Natural killer cell treated with Interleukin-12 subunit alpha and Interleukin-12 subunit beta and Interleukin-15 and Interleukin-18, amount 100 ng/mL, for 72 hours (primary cell): ENCODE measurements at regions not wholly inside any gene's neighbourhood (a gene's known extent, or its start where the extent isn't known, plus 50 kb on each side); places are given as distances from the start of the nearest gene placed in this dataset.
"Not testable (repeated sequence)": the region's sequence is repeated elsewhere in the genome, so short reads cannot be mapped to it uniquely, and the experiment has no call there.

Source experiments
- ATAC-seq, 2 donors: fragments of 150-1000 bp; cut with Tn5 transposase in 1 of 2; sonication (Bioruptor Pico), chemical (Tn5 transposase) in 1 of 2; 2 replicates each; pipeline ENCODE4 v1.10.0; 2021
- DNase-seq: peaks from one replicate; pipeline ENCODE4 v3.0.0; 2022; ENCODE audit warnings: low spot score
- H3K27ac Mint-ChIP-seq, 2 donors: 1 replicate in 1 of 2; 2 replicates in 1 of 2; pipeline ENCODE4 v1.8.0; 2022; ENCODE audit warnings: mixed read lengths in 2 of 2, mild to moderate bottlenecking in 1 of 2, moderate library complexity in 1 of 2
- H3K27me3 Mint-ChIP-seq, 2 donors: 1 replicate in 1 of 2; 2 replicates in 1 of 2; pipeline ENCODE4 v1.8.0; 2022; ENCODE audit warnings: mixed read lengths in 2 of 2
- H3K36me3 Mint-ChIP-seq: one replicate; pipeline ENCODE4 v1.8.0; 2022; ENCODE audit warnings: mixed read lengths
- H3K4me1 Mint-ChIP-seq, 2 donors: 1 replicate in 1 of 2; 2 replicates in 1 of 2; pipeline ENCODE4 v1.8.0; 2022; ENCODE audit warnings: low read depth in 2 of 2, mixed read lengths in 2 of 2, mild to moderate bottlenecking in 1 of 2
- H3K4me3 Mint-ChIP-seq: one replicate; pipeline ENCODE4 v1.8.0; 2022; ENCODE audit warnings: mixed read lengths
- H3K9me3 Mint-ChIP-seq: 2 replicates; pipeline ENCODE4 v1.8.0; 2022; ENCODE audit warnings: mixed read lengths

DNA sequence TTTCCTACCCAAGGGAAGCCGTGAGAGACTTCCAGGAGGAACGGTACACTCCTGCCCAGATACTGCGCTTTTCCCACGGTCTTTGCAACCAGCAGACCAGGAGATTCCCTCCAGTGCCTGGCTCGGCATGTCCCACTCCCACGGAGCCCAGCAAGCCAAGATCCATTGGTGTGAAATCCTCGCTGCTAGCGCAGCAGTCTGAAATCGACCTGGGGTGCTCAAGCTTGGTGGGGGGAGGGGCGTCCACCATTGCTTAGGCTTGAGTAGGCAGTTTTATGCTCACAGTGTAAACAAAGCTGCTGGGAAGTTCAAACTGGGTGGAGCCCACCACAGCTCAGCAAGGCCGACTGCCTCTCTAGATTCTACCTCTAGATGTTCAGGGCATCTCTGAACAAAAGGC is 284.8 kb upstream of the FGF13 start:
- peaks cover 5% of the 10 kb centered on the region for H3K9me3 Mint-ChIP-seq
- ATAC-seq (no peak), DNase-seq (no peak)
- no peak overlapping the region for H3K27ac Mint-ChIP-seq
- H3K27me3 Mint-ChIP-seq, result peaks cover 0 to 4% of the 10 kb centered on the region in 2 donors
- H3K4me3 Mint-ChIP-seq, result no peak overlapping the region
- H3K36me3 Mint-ChIP-seq, result no peaks in the 10 kb centered on the region
- no peaks in the 10 kb centered on the region for H3K4me1 Mint-ChIP-seq

DNA sequence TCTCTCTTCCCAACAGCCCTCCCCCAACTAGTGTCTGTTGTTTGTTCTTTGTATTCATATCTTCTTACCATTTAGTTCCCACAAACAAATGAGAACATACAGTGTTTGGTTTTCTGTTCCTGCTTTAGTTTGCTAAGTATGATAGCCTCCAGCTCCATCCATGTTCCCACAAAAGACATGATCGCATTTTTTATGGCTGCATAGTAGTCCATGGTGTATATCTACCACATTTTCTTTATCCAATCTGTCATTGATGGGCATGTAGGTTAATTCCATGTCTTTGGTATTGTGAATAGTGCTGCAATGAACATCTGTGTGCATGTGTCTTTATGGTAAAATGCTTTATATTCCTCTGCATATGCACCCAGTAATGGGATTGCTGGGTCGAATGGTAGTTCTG is 283.9 kb upstream of the FGF13 start:
- peaks cover 5% of the 10 kb centered on the region for H3K9me3 Mint-ChIP-seq
- ATAC-seq (no peak), DNase-seq (no peak)
- H3K27ac Mint-ChIP-seq, result no peak overlapping the region
- H3K4me1 Mint-ChIP-seq, result no peaks in the 10 kb centered on the region
- peaks cover 0 to 4% of the 10 kb centered on the region in 2 donors for H3K27me3 Mint-ChIP-seq
- H3K4me3 Mint-ChIP-seq, result no peak overlapping the region
- no peaks in the 10 kb centered on the region for H3K36me3 Mint-ChIP-seq

DNA sequence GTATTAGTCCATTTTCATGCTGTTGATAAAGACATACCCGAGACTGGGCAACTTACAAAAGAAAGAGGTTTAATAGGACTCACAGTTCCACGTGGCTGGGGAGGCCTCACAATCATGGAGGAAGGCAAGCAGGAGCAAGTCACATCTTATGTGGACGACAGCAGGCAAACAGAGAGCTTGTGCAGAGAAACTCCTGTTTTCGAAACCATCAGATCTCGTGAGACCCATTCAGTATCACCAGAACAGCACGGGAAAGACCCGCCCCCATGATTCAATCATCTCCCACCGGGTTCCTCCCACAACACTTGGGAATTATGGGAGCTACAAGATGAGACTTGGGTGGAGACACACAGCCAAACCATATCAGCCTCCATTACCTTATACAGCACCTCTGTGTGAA is 278.9 kb upstream of the FGF13 start:
- H3K27ac Mint-ChIP-seq, DNase-seq, H3K4me3 Mint-ChIP-seq, H3K27me3 Mint-ChIP-seq, H3K36me3 Mint-ChIP-seq, H3K4me1 Mint-ChIP-seq, H3K9me3 Mint-ChIP-seq, ATAC-seq: not testable (repeated sequence)

GRCh38 chrX:138986866-138987265 is 275.3 kb upstream of the FGF13 start:
- H3K27ac Mint-ChIP-seq, result no peak overlapping the region
- H3K9me3 Mint-ChIP-seq, result no peaks in the 10 kb centered on the region
- DNase-seq (no peak), ATAC-seq (no peak)
- H3K36me3 Mint-ChIP-seq, result no peaks in the 10 kb centered on the region
- H3K4me3 Mint-ChIP-seq, result no peak overlapping the region
- no peaks in the 10 kb centered on the region for H3K4me1 Mint-ChIP-seq
- peaks cover 4 to 6% of the 10 kb centered on the region in 2 donors for H3K27me3 Mint-ChIP-seq

DNA sequence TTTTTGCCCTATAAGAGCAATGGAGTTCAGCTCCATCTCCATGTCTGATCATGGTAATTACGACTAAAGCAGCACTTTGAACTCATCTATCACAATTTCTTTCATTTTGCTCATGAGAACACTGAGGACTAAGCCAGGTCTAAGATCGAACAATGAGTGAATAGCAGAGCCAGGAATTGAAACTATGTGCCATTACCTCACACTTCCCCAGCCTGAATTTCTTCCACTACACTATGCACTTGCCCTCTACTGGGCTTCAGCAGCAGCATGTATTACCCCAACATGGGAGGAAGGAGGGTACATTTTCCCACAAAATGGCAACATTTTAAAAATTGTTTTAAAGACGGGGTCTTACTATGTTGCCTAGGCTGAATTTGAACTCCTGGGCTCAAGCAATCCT is 274.7 kb upstream of the FGF13 start:
- no peak overlapping the region for H3K27ac Mint-ChIP-seq
- no peak overlapping the region for H3K4me3 Mint-ChIP-seq
- ATAC-seq (no peak), DNase-seq (no peak)
- no peaks in the 10 kb centered on the region for H3K36me3 Mint-ChIP-seq
- H3K4me1 Mint-ChIP-seq, result no peaks in the 10 kb centered on the region
- no peaks in the 10 kb centered on the region for H3K9me3 Mint-ChIP-seq
- peaks cover 4 to 6% of the 10 kb centered on the region in 2 donors for H3K27me3 Mint-ChIP-seq

DNA sequence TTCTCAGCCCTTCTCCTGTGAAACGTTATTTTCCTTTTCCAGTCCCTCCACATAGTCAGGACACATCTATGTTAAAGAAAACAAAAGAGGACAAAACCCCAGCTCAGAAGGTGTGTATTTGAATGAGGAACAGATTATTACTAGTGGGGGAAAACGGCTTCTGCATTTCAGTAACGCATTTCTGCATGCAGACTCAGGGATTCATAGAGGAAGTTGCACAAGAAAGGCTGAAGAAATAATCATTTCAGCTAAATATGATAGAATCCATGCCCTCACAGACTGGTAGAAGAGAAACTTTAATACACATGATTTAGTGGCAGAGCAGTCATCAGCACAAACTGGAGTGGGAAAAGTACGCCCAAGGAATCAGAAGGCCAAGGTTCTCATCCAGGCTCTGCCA is 270.8 kb upstream of the FGF13 start:
- ATAC-seq, result no peak
- H3K27me3 Mint-ChIP-seq, result peaks cover 0 to 13% of the 10 kb centered on the region in 2 donors
- no peaks in the 10 kb centered on the region for H3K4me1 Mint-ChIP-seq
- no peaks in the 10 kb centered on the region for H3K9me3 Mint-ChIP-seq
- no peak overlapping the region for H3K27ac Mint-ChIP-seq
- H3K4me3 Mint-ChIP-seq, result no peak overlapping the region
- no peak for DNase-seq
- no peaks in the 10 kb centered on the region for H3K36me3 Mint-ChIP-seq

DNA sequence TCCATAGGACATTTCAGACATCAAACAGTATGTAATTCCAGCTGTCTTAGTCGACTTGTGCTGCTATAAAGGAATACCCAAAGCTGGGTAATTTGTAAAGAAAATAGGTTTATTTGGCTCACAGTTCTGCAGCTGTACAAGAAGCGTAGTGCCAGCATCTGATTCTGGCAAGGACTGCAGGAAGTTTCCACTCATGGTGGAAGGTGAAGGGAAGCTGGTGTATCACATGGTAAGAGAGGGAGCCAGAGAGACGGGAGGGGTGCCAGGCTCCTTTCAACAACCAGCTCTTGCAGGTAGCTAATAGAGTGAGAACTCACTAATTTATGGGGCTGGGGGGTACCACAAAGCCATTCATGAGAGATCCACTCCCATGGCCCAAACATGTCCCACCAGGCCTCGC is 253.0 kb upstream of the FGF13 start:
- H3K36me3 Mint-ChIP-seq, result no peaks in the 10 kb centered on the region
- H3K4me1 Mint-ChIP-seq, result no peaks in the 10 kb centered on the region
- H3K27me3 Mint-ChIP-seq, result peaks cover 0 to 10% of the 10 kb centered on the region in 2 donors
- no peak overlapping the region for H3K4me3 Mint-ChIP-seq
- no peak overlapping the region for H3K27ac Mint-ChIP-seq
- DNase-seq (no peak), ATAC-seq (no peak)
- no peaks in the 10 kb centered on the region for H3K9me3 Mint-ChIP-seq

- H3K9me3 Mint-ChIP-seq, H3K36me3 Mint-ChIP-seq, H3K27me3 Mint-ChIP-seq, H3K27ac Mint-ChIP-seq, H3K4me1 Mint-ChIP-seq, DNase-seq, H3K4me3 Mint-ChIP-seq, ATAC-seq: not testable (repeated sequence)
Observed at GRCh38 chrX:138962419-138962818, 250.9 kb upstream of the FGF13 start.

DNA sequence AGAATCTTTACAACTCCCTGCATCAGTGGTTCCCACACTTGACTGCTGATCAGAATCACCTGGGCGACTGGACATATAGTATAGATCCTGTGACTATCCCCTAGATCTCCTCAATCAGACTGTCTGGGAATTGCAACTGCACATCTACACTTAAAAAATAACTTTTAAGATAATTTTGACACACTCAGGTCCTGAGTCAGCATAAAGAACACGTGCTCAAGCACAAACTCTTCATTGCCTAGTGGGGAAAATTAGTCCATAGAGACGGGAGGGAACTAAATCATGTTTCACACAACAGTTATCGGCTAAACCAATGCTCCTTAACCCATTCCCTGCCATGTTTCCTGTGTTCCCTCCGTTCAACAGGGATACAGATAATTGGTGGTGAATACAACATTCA is 243.5 kb upstream of the FGF13 start:
- no peaks in the 10 kb centered on the region for H3K4me1 Mint-ChIP-seq
- H3K9me3 Mint-ChIP-seq, result peaks cover 4% of the 10 kb centered on the region
- H3K27me3 Mint-ChIP-seq, result peaks cover 0 to 10% of the 10 kb centered on the region in 2 donors
- no peak overlapping the region for H3K27ac Mint-ChIP-seq
- H3K4me3 Mint-ChIP-seq, result no peak overlapping the region
- ATAC-seq (no peak), DNase-seq (no peak)
- no peaks in the 10 kb centered on the region for H3K36me3 Mint-ChIP-seq

DNA sequence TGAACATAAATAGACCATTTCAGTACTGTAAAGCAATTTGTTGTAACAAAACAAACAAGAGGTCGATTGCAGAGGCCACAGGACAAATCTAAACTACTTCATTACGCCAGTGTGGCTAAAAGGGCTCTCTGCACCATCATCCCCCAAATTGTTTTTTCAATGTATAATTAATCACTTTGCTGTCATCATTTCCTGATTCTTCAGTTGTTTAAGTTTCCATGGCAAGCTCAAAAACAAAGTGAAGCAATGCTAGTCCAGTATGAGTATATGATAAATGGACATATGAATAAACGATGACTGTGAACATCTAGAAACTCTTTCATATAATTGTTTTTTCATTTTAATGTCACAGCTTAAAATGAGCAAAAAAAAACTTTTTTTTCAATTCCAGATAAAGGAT is 235.4 kb upstream of the FGF13 start:
- H3K4me3 Mint-ChIP-seq, result no peak overlapping the region
- H3K4me1 Mint-ChIP-seq, result no peaks in the 10 kb centered on the region
- ATAC-seq, result no peak
- H3K9me3 Mint-ChIP-seq, result no peaks in the 10 kb centered on the region
- DNase-seq, result no peak
- peaks cover 0 to 5% of the 10 kb centered on the region in 2 donors for H3K27me3 Mint-ChIP-seq
- H3K36me3 Mint-ChIP-seq, result no peaks in the 10 kb centered on the region
- H3K27ac Mint-ChIP-seq, result no peak overlapping the region

DNA sequence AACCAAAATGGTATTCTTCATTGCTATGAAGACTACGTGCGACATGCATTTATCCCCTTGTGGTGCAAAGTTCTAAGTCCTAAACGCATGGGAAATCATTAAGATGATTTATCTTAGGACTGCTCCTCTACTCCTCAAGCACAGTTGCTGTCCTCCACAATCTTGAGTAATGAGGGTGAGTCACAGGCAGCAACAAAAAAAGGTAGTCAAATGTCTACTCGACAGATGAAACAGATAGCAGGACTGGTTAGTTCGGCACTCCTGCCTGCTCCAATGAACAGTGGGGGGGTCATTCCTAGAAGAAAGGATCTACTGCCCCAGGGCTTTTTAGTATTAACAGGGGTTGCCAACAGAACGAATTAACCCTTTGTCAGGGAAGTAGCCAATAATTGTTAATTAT is 233.7 kb upstream of the FGF13 start:
- ATAC-seq, result no peak
- no peak for DNase-seq
- H3K27me3 Mint-ChIP-seq, result peaks cover 0 to 8% of the 10 kb centered on the region in 2 donors
- no peaks in the 10 kb centered on the region for H3K4me1 Mint-ChIP-seq
- H3K36me3 Mint-ChIP-seq, result no peaks in the 10 kb centered on the region
- H3K9me3 Mint-ChIP-seq, result no peaks in the 10 kb centered on the region
- no peak overlapping the region for H3K4me3 Mint-ChIP-seq
- H3K27ac Mint-ChIP-seq, result no peak overlapping the region

GRCh38 chrX:138939038-138939437 is 227.5 kb upstream of the FGF13 start:
- no peak for DNase-seq

DNA sequence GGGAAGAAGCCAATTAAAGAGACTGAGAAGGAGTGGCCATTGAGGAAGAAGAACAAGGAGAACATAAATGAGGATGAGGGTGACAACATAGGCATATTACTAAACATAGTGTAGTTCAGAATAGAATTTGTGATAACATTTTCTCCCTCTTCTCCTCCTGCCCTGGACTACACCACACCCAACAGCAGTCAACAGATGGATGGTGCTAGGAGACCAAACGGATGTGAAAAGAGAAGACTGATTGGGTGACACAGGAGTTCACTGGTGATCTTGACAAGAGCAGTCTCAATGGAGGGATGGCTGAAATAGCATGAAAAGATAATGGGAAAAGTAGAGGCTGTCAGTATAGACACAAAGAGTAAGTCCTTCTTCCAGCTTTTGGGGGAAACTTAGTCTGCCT is 226.5 kb upstream of the FGF13 start:
- no peaks in the 10 kb centered on the region for H3K36me3 Mint-ChIP-seq
- H3K9me3 Mint-ChIP-seq, result no peaks in the 10 kb centered on the region
- H3K27me3 Mint-ChIP-seq, result peaks cover 0 to 6% of the 10 kb centered on the region in 2 donors
- DNase-seq, result no peak
- H3K4me1 Mint-ChIP-seq, result no peaks in the 10 kb centered on the region
- ATAC-seq, result no peak
- H3K27ac Mint-ChIP-seq, result no peak overlapping the region
- H3K4me3 Mint-ChIP-seq, result no peak overlapping the region

More at GRCh38 chrX:138939038-138939437, 227.5 kb upstream of the FGF13 start:
- no peak for ATAC-seq
- Mint-ChIP-seq H3K27ac (no peak overlapping the region), H3K36me3 (no peaks in the 10 kb centered on the region), H3K4me1 (no peaks in the 10 kb centered on the region), H3K4me3 (no peak overlapping the region), H3K27me3 (peaks cover 0 to 9% of the 10 kb centered on the region in 2 donors), H3K9me3 (no peaks in the 10 kb centered on the region)

- Mint-ChIP-seq H3K36me3 (no peaks in the 10 kb centered on the region), H3K27me3 (peaks cover 0 to 13% of the 10 kb centered on the region in 2 donors), H3K4me1 (no peaks in the 10 kb centered on the region), H3K9me3 (no peaks in the 10 kb centered on the region), H3K4me3 (no peak overlapping the region), H3K27ac (no peak overlapping the region)
- ATAC-seq, result no peak
- no peak for DNase-seq
Observed at GRCh38 chrX:138931212-138931611, 219.7 kb upstream of the FGF13 start.

GRCh38 chrX:138930583-138930945 is 219.0 kb upstream of the FGF13 start:
- ATAC-seq (no peak), DNase-seq (no peak)
- no peak overlapping the region for H3K27ac Mint-ChIP-seq
- no peak overlapping the region for H3K4me3 Mint-ChIP-seq
- H3K9me3 Mint-ChIP-seq, result no peaks in the 10 kb centered on the region
- H3K36me3 Mint-ChIP-seq, result no peaks in the 10 kb centered on the region
- H3K4me1 Mint-ChIP-seq, result no peaks in the 10 kb centered on the region
- H3K27me3 Mint-ChIP-seq, result peaks cover 0 to 11% of the 10 kb centered on the region in 2 donors
